CD14-positive monocyte (primary cell): ENCODE measurements at regions not wholly inside any gene's neighbourhood (a gene's known extent, or its start where the extent isn't known, plus 50 kb on each side); places are given as distances from the start of the nearest gene placed in this dataset.

Experiments
- DNase-seq, 3 donors: peaks; one replicate each; pipeline ENCODE4 v3.0.0-alpha.2; 2011 to 2022
- H2AFZ ChIP-seq: 2 replicates; pipeline ENCODE4 v1.6.0; 2012; ENCODE audit warnings: mild to moderate bottlenecking, low read depth, low read length, inconsistent platforms; ENCODE audit not compliant: insufficient read depth, poor library complexity, severe bottlenecking
- H3K27ac ChIP-seq, 2 donors: 1 replicate in 1 of 2; 2 replicates in 1 of 2; pipeline ENCODE4 v1.5.1; 2012 to 2013; ENCODE audit warnings: low read length in 2 of 2, control low read depth in 1 of 2, inconsistent platforms in 1 of 2, low read depth in 1 of 2, mild to moderate bottlenecking in 1 of 2
- H3K27me3 ChIP-seq, 2 donors: one replicate each; pipeline versions ENCODE4 v1.6.0 to v1.6.1; 2011 to 2013; ENCODE audit warnings: low read length in 2 of 2; ENCODE audit not compliant: control insufficient read depth in 2 of 2, insufficient read depth in 2 of 2
- H3K36me3 ChIP-seq, 2 donors: replicated peaks in 1 of 2; 1 replicate in 1 of 2; 2 replicates in 1 of 2; pipeline versions ENCODE4 v1.5.1 to v1.6.1; 2012 to 2013; ENCODE audit warnings: low read length in 2 of 2, control low read depth in 1 of 2, inconsistent platforms in 1 of 2, mild to moderate bottlenecking in 1 of 2; ENCODE audit not compliant: insufficient read depth in 2 of 2, control insufficient read depth in 1 of 2
- H3K4me1 ChIP-seq, 2 donors: 1 replicate in 1 of 2; 2 replicates in 1 of 2; pipeline versions ENCODE4 v1.5.1 to v1.6.1; 2012 to 2013; ENCODE audit warnings: low read length in 2 of 2, control low read depth in 1 of 2, inconsistent platforms in 1 of 2, mild to moderate bottlenecking in 1 of 2, moderate library complexity in 1 of 2; ENCODE audit not compliant: insufficient read depth in 2 of 2, control insufficient read depth in 1 of 2
- H3K4me2 ChIP-seq: replicated peaks from 2 replicates; pipeline ENCODE3; 2012; ENCODE audit warnings: low read length, moderate library complexity, mild to moderate bottlenecking; ENCODE audit not compliant: poor library complexity, severe bottlenecking; ENCODE audit errors: extremely low read depth
- H3K4me3 ChIP-seq, 3 experiments: fragments of 200-600 bp in 1 of 3; sonication (generic) in 1 of 3; replicated peaks in 1 of 3; 1 replicate in 2 of 3; 2 replicates in 1 of 3; pipeline ENCODE4 v1.5.1; 2011 to 2013; ENCODE audit warnings: low read length in 3 of 3, mild to moderate bottlenecking in 3 of 3, control low read depth in 2 of 3, low read depth in 2 of 3, inconsistent platforms in 1 of 3, moderate library complexity in 1 of 3
- H3K79me2 ChIP-seq: 2 replicates; pipeline ENCODE4 v1.6.0; 2012; ENCODE audit warnings: mild to moderate bottlenecking, control low read depth, inconsistent platforms, low read length, moderate library complexity; ENCODE audit not compliant: insufficient read depth
- H3K9ac ChIP-seq: 2 replicates; pipeline ENCODE4 v1.6.0; 2017; ENCODE audit warnings: low read length, mild to moderate bottlenecking; ENCODE audit not compliant: insufficient read depth, poor library complexity, severe bottlenecking
- H3K9me3 ChIP-seq, 2 donors: replicated peaks in 1 of 2; 1 replicate in 1 of 2; 2 replicates in 1 of 2; pipeline versions ENCODE4 v1.5.1 to v1.6.1; 2012 to 2013; ENCODE audit warnings: low read length in 2 of 2, control low read depth in 1 of 2; ENCODE audit not compliant: control insufficient read depth in 1 of 2, insufficient read depth in 1 of 2
- H4K20me1 ChIP-seq: 2 replicates; pipeline ENCODE4 v1.6.0; 2012; ENCODE audit warnings: mild to moderate bottlenecking, low read length, control low read depth, moderate library complexity; ENCODE audit not compliant: insufficient read depth
- H3K27ac Mint-ChIP-seq, 7 donors: one replicate each; pipeline ENCODE4 v1.8.0; 2020; ENCODE audit warnings: mild to moderate bottlenecking in 7 of 7, mixed read lengths in 7 of 7, moderate library complexity in 6 of 7, inconsistent platforms in 2 of 7
- H3K27me3 Mint-ChIP-seq, 3 donors: one replicate each; pipeline ENCODE4 v1.8.0; 2021 to 2022; ENCODE audit warnings: low read depth in 3 of 3, mild to moderate bottlenecking in 3 of 3, mixed read lengths in 3 of 3, moderate library complexity in 3 of 3, inconsistent platforms in 1 of 3
- H3K36me3 Mint-ChIP-seq, 2 donors: one replicate each; pipeline ENCODE4 v1.8.0; 2020; ENCODE audit warnings: mixed read lengths in 2 of 2, inconsistent platforms in 1 of 2, mild to moderate bottlenecking in 1 of 2
- H3K4me1 Mint-ChIP-seq: one replicate; pipeline ENCODE4 v1.8.0; 2020; ENCODE audit warnings: mild to moderate bottlenecking, mixed read lengths
- H3K4me3 Mint-ChIP-seq, 2 donors: one replicate each; pipeline ENCODE4 v1.8.0; 2020; ENCODE audit warnings: mild to moderate bottlenecking in 2 of 2, mixed read lengths in 2 of 2, moderate library complexity in 1 of 2
- H3K9me3 Mint-ChIP-seq, 7 donors: one replicate each; pipeline ENCODE4 v1.8.0; 2020 to 2022; ENCODE audit warnings: mixed read lengths in 7 of 7, mild to moderate bottlenecking in 6 of 7, moderate library complexity in 6 of 7, inconsistent platforms in 2 of 7
- WGBS: methylation state at CpG from one replicate; pipeline ENCODE4 v1.1.5; 2013; ENCODE audit warnings: missing lambda C conversion rate; ENCODE audit not compliant: insufficient coverage; 5-methylcytosine and 5-hydroxymethylcytosine counted together
- intact Hi-C, 2 donors: fragments of 100-400 bp; cut with micrococcal nuclease; formaldehyde crosslinking; loops; one replicate each; pipeline versions ENCODE4 v1.15.0 to v1.15.1; 2023
- TF ChIP-seq, protein P1 (sequence below): fragments of 200-600 bp; IDR thresholded peaks from one replicate; pipeline ENCODE4 v1.8.0; 2022; ENCODE audit warnings: antibody characterized with exemption, mild to moderate bottlenecking

DNA sequence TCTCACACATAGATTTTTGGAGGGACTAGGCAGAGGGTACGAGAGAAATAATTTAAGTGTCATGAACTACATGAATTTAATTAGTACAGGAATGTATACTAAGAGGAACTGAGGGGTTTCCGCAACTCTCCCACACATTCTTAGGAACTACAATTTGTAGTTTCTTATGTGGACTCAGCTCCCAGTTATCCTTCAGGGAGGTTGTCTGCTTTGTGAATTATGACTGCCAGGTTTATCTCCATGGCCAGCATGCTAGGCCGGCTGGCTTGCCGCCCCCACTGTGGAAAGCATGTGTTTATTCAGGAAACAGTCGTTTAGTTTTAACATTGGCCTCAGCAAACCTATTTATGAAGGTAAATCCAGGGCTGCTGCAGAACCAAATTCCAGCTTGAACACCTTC is 415.0 kb downstream of the KCTD16 start:
- Mint-ChIP-seq H3K4me3 (no peak overlapping the region), H3K27me3 (no peaks in the 10 kb centered on the region), H3K27ac (no peak overlapping the region), H3K36me3 (no peaks in the 10 kb centered on the region), H3K9me3 (peaks cover 0 to 10% (median 3%) of the 10 kb centered on the region in 7 donors), H3K4me1 (no peaks in the 10 kb centered on the region)
- H3K4me3 ChIP-seq = no peak overlapping the region
- intact Hi-C loops = no loop called here
- no peaks in the 10 kb centered on the region for H4K20me1 ChIP-seq
- H3K4me1 ChIP-seq = no peaks in the 10 kb centered on the region
- no peak for DNase-seq
- TF ChIP-seq, protein P1, sequence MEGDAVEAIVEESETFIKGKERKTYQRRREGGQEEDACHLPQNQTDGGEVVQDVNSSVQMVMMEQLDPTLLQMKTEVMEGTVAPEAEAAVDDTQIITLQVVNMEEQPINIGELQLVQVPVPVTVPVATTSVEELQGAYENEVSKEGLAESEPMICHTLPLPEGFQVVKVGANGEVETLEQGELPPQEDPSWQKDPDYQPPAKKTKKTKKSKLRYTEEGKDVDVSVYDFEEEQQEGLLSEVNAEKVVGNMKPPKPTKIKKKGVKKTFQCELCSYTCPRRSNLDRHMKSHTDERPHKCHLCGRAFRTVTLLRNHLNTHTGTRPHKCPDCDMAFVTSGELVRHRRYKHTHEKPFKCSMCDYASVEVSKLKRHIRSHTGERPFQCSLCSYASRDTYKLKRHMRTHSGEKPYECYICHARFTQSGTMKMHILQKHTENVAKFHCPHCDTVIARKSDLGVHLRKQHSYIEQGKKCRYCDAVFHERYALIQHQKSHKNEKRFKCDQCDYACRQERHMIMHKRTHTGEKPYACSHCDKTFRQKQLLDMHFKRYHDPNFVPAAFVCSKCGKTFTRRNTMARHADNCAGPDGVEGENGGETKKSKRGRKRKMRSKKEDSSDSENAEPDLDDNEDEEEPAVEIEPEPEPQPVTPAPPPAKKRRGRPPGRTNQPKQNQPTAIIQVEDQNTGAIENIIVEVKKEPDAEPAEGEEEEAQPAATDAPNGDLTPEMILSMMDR = no peak
- H3K27ac ChIP-seq = no peak overlapping the region
- peaks cover 0 to 5% of the 10 kb centered on the region in 2 donors for H3K9me3 ChIP-seq
- no peaks in the 10 kb centered on the region for H3K79me2 ChIP-seq
- 50% methylated on average over 3 of the region's 5 CpGs for WGBS
- H3K36me3 ChIP-seq = no peaks in the 10 kb centered on the region
- H3K9ac ChIP-seq = no peak overlapping the region
- H3K27me3 ChIP-seq = no peaks in the 10 kb centered on the region
- H3K4me2 ChIP-seq = no peak overlapping the region
- no peak overlapping the region for H2AFZ ChIP-seq

DNA sequence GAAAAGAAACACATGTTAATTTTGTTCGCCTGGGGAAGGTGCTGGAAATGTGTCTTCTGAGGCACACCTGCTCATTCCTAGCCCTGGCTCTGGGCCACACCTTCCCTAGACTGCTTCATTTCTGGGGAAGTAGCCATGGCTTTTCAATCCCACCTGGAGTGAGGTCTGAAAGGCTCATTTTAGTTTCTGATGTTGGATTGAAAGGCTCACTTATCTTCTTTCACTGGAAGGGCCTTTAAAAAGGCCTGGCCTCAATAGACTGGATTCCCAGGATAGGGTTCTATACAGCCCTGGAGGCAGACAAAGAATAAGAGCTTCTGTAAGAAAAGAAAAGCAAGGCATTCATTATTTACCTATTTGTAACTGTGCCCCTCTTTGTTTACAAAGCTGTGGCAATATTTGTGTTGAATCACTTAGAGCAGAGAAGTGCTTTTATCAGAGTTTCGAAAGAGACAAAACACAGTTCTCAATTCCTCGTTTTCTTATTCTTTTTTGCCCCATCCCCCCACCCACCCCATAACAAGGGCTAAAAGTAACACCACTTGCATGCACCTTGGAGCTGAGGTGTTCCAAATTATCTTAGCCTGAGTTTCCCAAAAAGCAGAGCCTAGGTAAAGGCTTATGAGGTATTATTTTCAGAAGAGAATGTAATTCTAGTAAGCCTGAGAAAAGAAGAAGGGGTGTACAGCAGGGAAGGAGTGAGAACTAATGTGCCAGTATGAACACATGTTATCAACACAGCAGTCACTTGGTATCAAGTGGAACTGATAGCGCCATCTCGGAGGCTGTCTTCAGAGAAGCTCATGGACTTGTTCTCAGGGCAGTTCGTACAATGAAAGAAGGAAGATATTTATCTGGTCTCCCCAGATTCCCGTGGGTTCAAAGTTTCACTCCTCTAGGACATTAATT is 413.1 kb downstream of the KCTD16 start:
- Histone ChIP-seq H3K4me3 (no peak overlapping the region), H4K20me1 (no peaks in the 10 kb centered on the region), H3K27me3 (no peaks in the 10 kb centered on the region), H3K4me2 (no peak overlapping the region), H3K27ac (no peak overlapping the region), H3K4me1 (no peaks in the 10 kb centered on the region), H3K9ac (no peak overlapping the region), H3K79me2 (no peaks in the 10 kb centered on the region), H3K36me3 (no peaks in the 10 kb centered on the region), H2AFZ (no peak overlapping the region), H3K9me3 (peaks cover 10% of the 10 kb centered on the region in 2 donors)
- Mint-ChIP-seq H3K9me3 (peaks cover 0 to 18% (median 8%) of the 10 kb centered on the region in 7 donors), H3K36me3 (no peaks in the 10 kb centered on the region), H3K27ac (no peak overlapping the region), H3K4me1 (no peaks in the 10 kb centered on the region), H3K27me3 (no peaks in the 10 kb centered on the region), H3K4me3 (no peak overlapping the region)
- intact Hi-C loops = no loop called here
- TF ChIP-seq, protein P1 = no peak
- no peak for DNase-seq
- WGBS = 100% methylated on average over 2 of the region's 7 CpGs
